DND-41 (cell line): ENCODE measurements at regions not wholly inside any gene's neighbourhood (a gene's known extent, or its start where the extent isn't known, plus 50 kb on each side); places are given as distances from the start of the nearest gene placed in this dataset.

Experiments
- ATAC-seq: fragments of 200-7000 bp; cut with Tn5 transposase; 3 replicates; pipeline ENCODE4 v1.9.1; 2021; ENCODE audit warnings: low read depth; ENCODE audit not compliant: insufficient read depth
- DNase-seq: peaks from one replicate; pipeline ENCODE4 v3.0.0-alpha.2; 2020
- H2AFZ ChIP-seq: 2 replicates; pipeline ENCODE4 v1.6.0; 2012; ENCODE audit warnings: low read depth, low read length
- H3K27ac ChIP-seq: 2 replicates; pipeline ENCODE4 v1.5.1; 2012; ENCODE audit warnings: low read length, inconsistent platforms
- H3K27me3 ChIP-seq: fragments of 200-600 bp; sonication (generic); 2 replicates; pipeline ENCODE4 v1.6.0; 2012; ENCODE audit warnings: low read length, mild to moderate bottlenecking, inconsistent platforms; ENCODE audit not compliant: insufficient read depth, poor library complexity
- H3K36me3 ChIP-seq: 2 replicates; pipeline ENCODE4 v1.5.1; 2012; ENCODE audit warnings: low read length, inconsistent platforms; ENCODE audit not compliant: insufficient read depth
- H3K4me1 ChIP-seq: 2 replicates; pipeline ENCODE4 v1.5.1; 2012; ENCODE audit warnings: mild to moderate bottlenecking, low read length; ENCODE audit not compliant: insufficient read depth
- H3K4me2 ChIP-seq: 2 replicates; pipeline ENCODE4 v1.6.0; 2012; ENCODE audit warnings: mild to moderate bottlenecking, moderate library complexity, low read length, inconsistent platforms; ENCODE audit not compliant: insufficient read depth
- H3K4me3 ChIP-seq, 2 experiments: fragments of 200-600 bp in 1 of 2; shearing (Covaris generic) in 1 of 2; 2 replicates each; pipeline ENCODE4 v1.5.1; 2012 to 2016; ENCODE audit warnings: inconsistent platforms in 2 of 2, low read length in 2 of 2, mild to moderate bottlenecking in 2 of 2, low read depth in 1 of 2, moderate library complexity in 1 of 2
- H3K79me2 ChIP-seq: 2 replicates; pipeline ENCODE4 v1.6.0; 2012; ENCODE audit warnings: low read length, inconsistent platforms; ENCODE audit not compliant: insufficient read depth
- H3K9ac ChIP-seq: 2 replicates; pipeline ENCODE4 v1.6.0; 2012; ENCODE audit warnings: low read depth, mild to moderate bottlenecking, inconsistent platforms, low read length, moderate library complexity
- H3K9me3 ChIP-seq: 2 replicates; pipeline ENCODE4 v1.5.1; 2012; ENCODE audit warnings: low read length, moderate library complexity, mild to moderate bottlenecking, inconsistent platforms; ENCODE audit not compliant: insufficient read depth, severe bottlenecking
- H4K20me1 ChIP-seq: 2 replicates; pipeline ENCODE4 v1.6.0; 2012; ENCODE audit warnings: low read length; ENCODE audit not compliant: insufficient read depth
- EZH2 ChIP-seq: IDR thresholded peaks from 3 replicates; pipeline ENCODE4 v1.6.1; 2012; ENCODE audit warnings: borderline replicate concordance, low read depth, mild to moderate bottlenecking, moderate library complexity, low read length, inconsistent platforms; ENCODE audit not compliant: severe bottlenecking
- TF ChIP-seq, protein P1 (sequence below): IDR thresholded peaks from 2 replicates; pipeline ENCODE4 v1.5.1; 2012; ENCODE audit warnings: borderline replicate concordance, low read length, moderate library complexity, mild to moderate bottlenecking; ENCODE audit not compliant: poor library complexity, severe bottlenecking; ENCODE audit errors: extremely low read depth

DNA sequence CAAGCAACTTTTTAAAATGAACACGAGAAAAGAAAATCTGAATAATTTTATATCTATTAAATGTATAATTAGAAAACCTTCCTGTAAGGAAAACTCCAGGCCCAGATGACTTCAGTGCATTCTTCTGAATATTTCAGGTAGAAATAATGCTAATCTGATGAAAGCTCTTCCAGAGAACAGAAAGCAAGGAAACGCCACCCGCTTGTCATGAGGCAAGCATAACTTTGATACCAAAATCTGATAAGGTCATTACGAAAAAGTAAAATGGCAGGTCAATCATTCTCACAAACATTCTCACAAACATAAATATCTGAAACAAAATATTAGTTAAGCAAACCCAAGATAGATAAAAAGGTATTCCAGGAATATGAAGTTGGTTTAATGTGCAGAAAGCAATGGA lies 60.6 kb upstream of the PCSK6 start:
- no peak for DNase-seq
- Histone ChIP-seq H3K79me2 (no peaks in the 10 kb centered on the region), H3K9me3 (no peaks in the 10 kb centered on the region), H3K27me3 (no peaks in the 10 kb centered on the region), H3K36me3 (no peaks in the 10 kb centered on the region), H4K20me1 (no peaks in the 10 kb centered on the region), H3K4me3 (no peak overlapping the region), H3K27ac (no peak overlapping the region), H3K4me1 (no peaks in the 10 kb centered on the region), H2AFZ (no peak overlapping the region), H3K9ac (no peak overlapping the region), H3K4me2 (no peak overlapping the region)
- TF ChIP-seq, protein P1, sequence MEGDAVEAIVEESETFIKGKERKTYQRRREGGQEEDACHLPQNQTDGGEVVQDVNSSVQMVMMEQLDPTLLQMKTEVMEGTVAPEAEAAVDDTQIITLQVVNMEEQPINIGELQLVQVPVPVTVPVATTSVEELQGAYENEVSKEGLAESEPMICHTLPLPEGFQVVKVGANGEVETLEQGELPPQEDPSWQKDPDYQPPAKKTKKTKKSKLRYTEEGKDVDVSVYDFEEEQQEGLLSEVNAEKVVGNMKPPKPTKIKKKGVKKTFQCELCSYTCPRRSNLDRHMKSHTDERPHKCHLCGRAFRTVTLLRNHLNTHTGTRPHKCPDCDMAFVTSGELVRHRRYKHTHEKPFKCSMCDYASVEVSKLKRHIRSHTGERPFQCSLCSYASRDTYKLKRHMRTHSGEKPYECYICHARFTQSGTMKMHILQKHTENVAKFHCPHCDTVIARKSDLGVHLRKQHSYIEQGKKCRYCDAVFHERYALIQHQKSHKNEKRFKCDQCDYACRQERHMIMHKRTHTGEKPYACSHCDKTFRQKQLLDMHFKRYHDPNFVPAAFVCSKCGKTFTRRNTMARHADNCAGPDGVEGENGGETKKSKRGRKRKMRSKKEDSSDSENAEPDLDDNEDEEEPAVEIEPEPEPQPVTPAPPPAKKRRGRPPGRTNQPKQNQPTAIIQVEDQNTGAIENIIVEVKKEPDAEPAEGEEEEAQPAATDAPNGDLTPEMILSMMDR, result no peak
- no peak for TF ChIP-seq EZH2
- no peak for ATAC-seq

DNA sequence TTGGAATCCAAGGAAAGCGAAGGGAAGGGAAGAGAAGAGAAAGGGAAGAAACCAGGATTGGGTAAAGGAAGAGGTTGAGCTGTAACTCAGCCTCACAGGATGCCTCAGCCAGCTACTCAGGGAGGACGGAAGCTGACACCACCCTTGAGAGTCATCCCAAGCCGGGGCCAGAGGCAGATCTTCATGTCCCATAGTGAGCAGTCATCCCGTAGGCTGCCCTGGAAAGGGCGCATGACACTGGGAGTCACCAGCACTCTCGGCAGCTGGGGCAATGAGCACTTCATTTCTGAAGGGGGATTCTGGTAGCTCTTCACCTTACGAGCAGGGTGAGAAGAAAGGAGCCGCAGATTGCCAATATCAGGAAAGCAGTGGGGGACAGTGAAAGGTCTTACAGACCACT lies 60.1 kb upstream of the PCSK6 start:
- Histone ChIP-seq H3K36me3 (no peaks in the 10 kb centered on the region), H3K79me2 (no peaks in the 10 kb centered on the region), H3K9ac (no peak overlapping the region), H3K27me3 (no peaks in the 10 kb centered on the region), H3K4me3 (no peak overlapping the region), H4K20me1 (no peaks in the 10 kb centered on the region), H3K4me2 (no peak overlapping the region), H3K4me1 (no peaks in the 10 kb centered on the region), H3K9me3 (no peaks in the 10 kb centered on the region), H3K27ac (no peak overlapping the region), H2AFZ (no peak overlapping the region)
- no peak for TF ChIP-seq EZH2
- TF ChIP-seq, protein P1, result no peak
- DNase-seq (no peak), ATAC-seq (no peak)

DNA sequence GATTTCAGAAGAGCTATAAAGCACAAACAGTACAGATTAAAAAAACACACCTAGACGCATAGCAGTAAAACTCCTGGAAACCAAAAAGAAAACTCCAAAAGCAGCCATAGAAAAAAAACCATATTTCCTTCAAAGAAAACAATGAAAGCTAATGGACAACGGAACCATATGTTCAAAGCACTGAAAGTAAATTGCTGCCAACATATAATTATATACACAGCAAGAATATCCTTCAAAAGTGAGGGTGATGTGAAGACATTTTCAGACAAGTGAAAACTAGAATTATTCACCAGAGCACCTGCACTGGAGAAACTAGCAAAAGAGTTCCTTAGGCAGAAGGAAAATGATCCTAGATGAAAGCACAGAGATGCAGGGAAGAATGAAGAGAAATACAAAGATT lies 58.2 kb upstream of the PCSK6 start:
- Histone ChIP-seq H3K27me3 (no peaks in the 10 kb centered on the region), H3K9me3 (no peaks in the 10 kb centered on the region), H4K20me1 (no peaks in the 10 kb centered on the region), H3K4me3 (no peak overlapping the region), H3K79me2 (no peaks in the 10 kb centered on the region), H2AFZ (no peak overlapping the region), H3K4me2 (no peak overlapping the region), H3K9ac (no peak overlapping the region), H3K4me1 (no peaks in the 10 kb centered on the region), H3K36me3 (no peaks in the 10 kb centered on the region), H3K27ac (no peak overlapping the region)
- ATAC-seq (no peak), DNase-seq (no peak)
- TF ChIP-seq, protein P1, result no peak
- TF ChIP-seq EZH2, result no peak

- Histone ChIP-seq H3K9me3 (no peaks in the 10 kb centered on the region), H3K27me3 (no peaks in the 10 kb centered on the region), H3K36me3 (no peaks in the 10 kb centered on the region), H4K20me1 (no peaks in the 10 kb centered on the region), H3K4me2 (no peak overlapping the region), H3K79me2 (no peaks in the 10 kb centered on the region), H3K9ac (no peak overlapping the region), H3K4me3 (no peak overlapping the region), H3K27ac (no peak overlapping the region), H2AFZ (no peak overlapping the region), H3K4me1 (no peaks in the 10 kb centered on the region)
- no peak for TF ChIP-seq EZH2
- TF ChIP-seq, protein P1, result no peak
- DNase-seq (no peak), ATAC-seq (no peak)
Observed at GRCh38 chr15:101545548-101546505, 56.3 kb upstream of the PCSK6 start.
